ENCODE measurements at regions not wholly inside any gene's neighbourhood (a gene's known extent, or its start where the extent isn't known, plus 50 kb on each side); places are given as distances from the start of the nearest gene placed in this dataset.

DNA sequence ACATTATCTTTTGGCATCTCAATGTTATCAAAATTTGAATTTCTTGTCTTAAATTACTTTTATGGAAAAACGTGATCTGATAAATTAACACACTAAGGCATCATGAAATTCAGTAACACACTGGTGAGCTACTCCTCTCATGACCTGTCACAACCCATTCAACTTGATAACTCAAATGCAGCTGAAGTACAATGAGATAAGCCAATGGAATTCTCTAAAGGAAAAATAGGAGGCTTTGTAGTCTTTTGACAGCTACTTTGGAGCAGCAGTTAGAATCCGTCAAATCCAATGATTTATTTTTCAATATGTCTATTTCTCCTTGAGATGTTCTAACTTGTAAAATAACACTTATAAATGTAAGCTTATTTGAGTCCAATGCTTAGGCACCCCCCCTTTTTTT, 1029.4 kb downstream of the TRHDE start:
- TF ChIP-seq POLR2A (IDR thresholded peaks at IDR 0.05; ENCODE audit: low read length) (no peak), GATA1 (IDR thresholded peaks at IDR 0.05; ENCODE audit: low read depth, low read length) (no peak)

All from erythroblast (primary cell).